Mammary epithelial cell (primary cell): ENCODE measurements at regions not wholly inside any gene's neighbourhood (a gene's known extent, or its start where the extent isn't known, plus 50 kb on each side); places are given as distances from the start of the nearest gene placed in this dataset.

Experiments used
- CTCF ChIP-seq, 2 donors: IDR thresholded peaks in 1 of 2; conservative IDR thresholded peaks in 1 of 2; 2 replicates each; pipeline ENCODE4 v1.5.1; 2011 to 2012; ENCODE audit warnings: inconsistent platforms in 2 of 2, low read length in 2 of 2, mild to moderate bottlenecking in 2 of 2, control low read depth in 1 of 2, low read depth in 1 of 2; ENCODE audit not compliant: insufficient read depth in 1 of 2; ENCODE audit errors: extremely low read depth in 1 of 2
- EZH2 ChIP-seq: IDR thresholded peaks from 2 replicates; pipeline ENCODE4 v1.6.1; 2012; ENCODE audit warnings: low read length, inconsistent platforms, borderline replicate concordance

GRCh38 chrX:40433160-40433559 lies 147.6 kb upstream of the ATP6AP2 start:
- TF ChIP-seq CTCF (conservative IDR thresholded peaks at IDR 0.05 in 1 of 2, IDR thresholded peaks at IDR 0.05 in 1 of 2; ENCODE audit: extremely low read depth in 1 of 2, insufficient read depth in 1 of 2, low read depth in 1 of 2, low read length in 2 of 2) (no peak), EZH2 (no peak)
